ENCODE measurements at regions not wholly inside any gene's neighbourhood (a gene's known extent, or its start where the extent isn't known, plus 50 kb on each side); places are given as distances from the start of the nearest gene placed in this dataset.
A peak's percentile ranks its signal among the peaks of the same experiment; 100 is the strongest.

- TF ChIP-seq, protein P1, sequence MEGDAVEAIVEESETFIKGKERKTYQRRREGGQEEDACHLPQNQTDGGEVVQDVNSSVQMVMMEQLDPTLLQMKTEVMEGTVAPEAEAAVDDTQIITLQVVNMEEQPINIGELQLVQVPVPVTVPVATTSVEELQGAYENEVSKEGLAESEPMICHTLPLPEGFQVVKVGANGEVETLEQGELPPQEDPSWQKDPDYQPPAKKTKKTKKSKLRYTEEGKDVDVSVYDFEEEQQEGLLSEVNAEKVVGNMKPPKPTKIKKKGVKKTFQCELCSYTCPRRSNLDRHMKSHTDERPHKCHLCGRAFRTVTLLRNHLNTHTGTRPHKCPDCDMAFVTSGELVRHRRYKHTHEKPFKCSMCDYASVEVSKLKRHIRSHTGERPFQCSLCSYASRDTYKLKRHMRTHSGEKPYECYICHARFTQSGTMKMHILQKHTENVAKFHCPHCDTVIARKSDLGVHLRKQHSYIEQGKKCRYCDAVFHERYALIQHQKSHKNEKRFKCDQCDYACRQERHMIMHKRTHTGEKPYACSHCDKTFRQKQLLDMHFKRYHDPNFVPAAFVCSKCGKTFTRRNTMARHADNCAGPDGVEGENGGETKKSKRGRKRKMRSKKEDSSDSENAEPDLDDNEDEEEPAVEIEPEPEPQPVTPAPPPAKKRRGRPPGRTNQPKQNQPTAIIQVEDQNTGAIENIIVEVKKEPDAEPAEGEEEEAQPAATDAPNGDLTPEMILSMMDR (IDR thresholded peaks at IDR 0.05) = no peak
- TF ChIP-seq SIN3A (IDR thresholded peaks at IDR 0.05; ENCODE audit: borderline replicate concordance, low read depth, low read length) = no peak
- TF ChIP-seq RFX5 (IDR thresholded peaks at IDR 0.05; ENCODE audit: low read length) = no peak
- no peak for TF ChIP-seq ELF1 (IDR thresholded peaks at IDR 0.05)
These were observed 74.7 kb upstream of the PRDM1 start (continued) for GRCh38 chr6:106011476-106011875.

GRCh38 chr6:106005954-106006353 is 80.2 kb upstream of the PRDM1 start:
- POLR2A ChIA-PET = no interaction called here
- no peaks in the 10 kb centered on the region for H3K79me2 ChIP-seq (ENCODE audit: insufficient read depth)
- H3K27me3 ChIP-seq (ENCODE audit: insufficient read depth) = no peaks in the 10 kb centered on the region
- no peak overlapping the region for H3K4me2 ChIP-seq
- H3K36me3 ChIP-seq (replicated peaks in 1 of 2; ENCODE audit: control insufficient read depth in 1 of 2, insufficient read depth in 2 of 2, low read length in 1 of 2) = no peaks in the 10 kb centered on the region
- CTCF ChIA-PET = no interaction called here
- H3F3A ChIP-seq (replicated peaks; ENCODE audit: insufficient read depth) = no peaks in the 10 kb centered on the region
- peak overlapping the region; percentile 45 for H2AFZ ChIP-seq (ENCODE audit: low read depth)
- no peak overlapping the region for H3K9ac ChIP-seq
- H3K9me2 ChIP-seq = no peaks in the 10 kb centered on the region
- TF ChIP-seq GABPA (IDR thresholded peaks at IDR 0.05; ENCODE audit: low read depth) (no peak), YY1 (IDR thresholded peaks at IDR 0.05; ENCODE audit: low read depth) (no peak), IRF3 (IDR thresholded peaks at IDR 0.05; ENCODE audit: low read depth, low read length) (no peak), FOSL2 (IDR thresholded peaks at IDR 0.05; ENCODE audit: borderline replicate concordance, low read depth) (no peak), SIN3A (IDR thresholded peaks at IDR 0.05; ENCODE audit: borderline replicate concordance, low read depth, low read length) (no peak), TEAD4 (IDR thresholded peaks at IDR 0.05; ENCODE audit: borderline replicate concordance, insufficient read depth) (no peak)
- no peak for DNase-seq
- no peaks in the 10 kb centered on the region for H3K9me3 ChIP-seq
- no peak overlapping the region for H3K4me3 ChIP-seq (ENCODE audit: low read depth in 2 of 2, low read length in 1 of 2)
- 50% methylated on average over 6 of the region's 6 CpGs for WGBS (ENCODE audit: low lambda C conversion rate)
- no peaks in the 10 kb centered on the region for H4K20me1 ChIP-seq (ENCODE audit: insufficient read depth)
- peaks cover 0 to 10% of the 10 kb centered on the region in 2 experiments; a peak in 2 of 4 replicates for H3K4me1 ChIP-seq (ENCODE audit: control insufficient read depth in 1 of 2, insufficient read depth in 2 of 2, low read depth in 1 of 2, low read length in 1 of 2)
- H3K27ac ChIP-seq (ENCODE audit: low read depth in 2 of 2, low read length in 1 of 2) = no peak overlapping the region; a peak in 1 of 4 replicates

- no peaks in the 10 kb centered on the region for H3K9me3 ChIP-seq
- no peak overlapping the region for H2AFZ ChIP-seq (ENCODE audit: low read depth)
- WGBS (ENCODE audit: low lambda C conversion rate) = 50% methylated on average over 1 of the region's 1 CpG
- no peaks in the 10 kb centered on the region for H4K20me1 ChIP-seq (ENCODE audit: insufficient read depth)
- H3K79me2 ChIP-seq (ENCODE audit: insufficient read depth) = no peaks in the 10 kb centered on the region
- H3K36me3 ChIP-seq (replicated peaks in 1 of 2; ENCODE audit: control insufficient read depth in 1 of 2, insufficient read depth in 2 of 2, low read length in 1 of 2) = no peaks in the 10 kb centered on the region
- H3K27me3 ChIP-seq (ENCODE audit: insufficient read depth) = no peaks in the 10 kb centered on the region
- H3K27ac ChIP-seq (ENCODE audit: low read depth in 2 of 2, low read length in 1 of 2) = no peak overlapping the region
- H3K9me2 ChIP-seq = no peaks in the 10 kb centered on the region
- DNase-seq = no peak
- TF ChIP-seq EZH2phosphoT487 (IDR thresholded peaks at IDR 0.05; ENCODE audit: borderline replicate concordance, low read depth) = no peak
- TF ChIP-seq SIN3A (IDR thresholded peaks at IDR 0.05; ENCODE audit: borderline replicate concordance, low read depth, low read length) = no peak
- no peak for TF ChIP-seq REST (IDR thresholded peaks at IDR 0.05; ENCODE audit: low read depth, low read length)
- no peak for TF ChIP-seq USF2 (IDR thresholded peaks at IDR 0.05; ENCODE audit: borderline replicate concordance, low read depth, low read length)
- TF ChIP-seq, protein P2, sequence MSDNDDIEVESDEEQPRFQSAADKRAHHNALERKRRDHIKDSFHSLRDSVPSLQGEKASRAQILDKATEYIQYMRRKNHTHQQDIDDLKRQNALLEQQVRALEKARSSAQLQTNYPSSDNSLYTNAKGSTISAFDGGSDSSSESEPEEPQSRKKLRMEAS (IDR thresholded peaks at IDR 0.05; ENCODE audit: low read depth) = no peak
- no peak for TF ChIP-seq POLR2AphosphoS5 (IDR thresholded peaks at IDR 0.05; ENCODE audit: low read depth, low read length)
- CTCF ChIA-PET = interaction anchor here (0.8 kb wide), 1 partner anchor 13 kb away, joined by 5 read pairs; no protein-coding TSS in a partner anchor
- no peak overlapping the region for H3K9ac ChIP-seq
- H3F3A ChIP-seq (replicated peaks; ENCODE audit: insufficient read depth) = no peaks in the 10 kb centered on the region
- peaks cover 0 to 10% of the 10 kb centered on the region in 2 experiments; a peak in 2 of 4 replicates for H3K4me1 ChIP-seq (ENCODE audit: control insufficient read depth in 1 of 2, insufficient read depth in 2 of 2, low read depth in 1 of 2, low read length in 1 of 2)
- H3K4me3 ChIP-seq (ENCODE audit: low read depth in 2 of 2, low read length in 1 of 2) = no peak overlapping the region
- H3K4me2 ChIP-seq = no peak overlapping the region
- POLR2A ChIA-PET = no interaction called here
These were observed 81.1 kb upstream of the PRDM1 start for GRCh38 chr6:106005013-106005412.
